DND-41 (cell line): ENCODE measurements at regions not wholly inside any gene's neighbourhood (a gene's known extent, or its start where the extent isn't known, plus 50 kb on each side); places are given as distances from the start of the nearest gene placed in this dataset.

ENCODE experiments used
- ATAC-seq: fragments of 200-7000 bp; cut with Tn5 transposase; 3 replicates; pipeline ENCODE4 v1.9.1; 2021; ENCODE audit warnings: low read depth; ENCODE audit not compliant: insufficient read depth
- DNase-seq: peaks from one replicate; pipeline ENCODE4 v3.0.0-alpha.2; 2020
- H2AFZ ChIP-seq: 2 replicates; pipeline ENCODE4 v1.6.0; 2012; ENCODE audit warnings: low read depth, low read length
- H3K27ac ChIP-seq: 2 replicates; pipeline ENCODE4 v1.5.1; 2012; ENCODE audit warnings: low read length, inconsistent platforms
- H3K27me3 ChIP-seq: fragments of 200-600 bp; sonication (generic); 2 replicates; pipeline ENCODE4 v1.6.0; 2012; ENCODE audit warnings: low read length, mild to moderate bottlenecking, inconsistent platforms; ENCODE audit not compliant: insufficient read depth, poor library complexity
- H3K36me3 ChIP-seq: 2 replicates; pipeline ENCODE4 v1.5.1; 2012; ENCODE audit warnings: low read length, inconsistent platforms; ENCODE audit not compliant: insufficient read depth
- H3K4me1 ChIP-seq: 2 replicates; pipeline ENCODE4 v1.5.1; 2012; ENCODE audit warnings: mild to moderate bottlenecking, low read length; ENCODE audit not compliant: insufficient read depth
- H3K4me2 ChIP-seq: 2 replicates; pipeline ENCODE4 v1.6.0; 2012; ENCODE audit warnings: mild to moderate bottlenecking, moderate library complexity, low read length, inconsistent platforms; ENCODE audit not compliant: insufficient read depth
- H3K4me3 ChIP-seq, 2 experiments: fragments of 200-600 bp in 1 of 2; shearing (Covaris generic) in 1 of 2; 2 replicates each; pipeline ENCODE4 v1.5.1; 2012 to 2016; ENCODE audit warnings: inconsistent platforms in 2 of 2, low read length in 2 of 2, mild to moderate bottlenecking in 2 of 2, low read depth in 1 of 2, moderate library complexity in 1 of 2
- H3K79me2 ChIP-seq: 2 replicates; pipeline ENCODE4 v1.6.0; 2012; ENCODE audit warnings: low read length, inconsistent platforms; ENCODE audit not compliant: insufficient read depth
- H3K9ac ChIP-seq: 2 replicates; pipeline ENCODE4 v1.6.0; 2012; ENCODE audit warnings: low read depth, mild to moderate bottlenecking, inconsistent platforms, low read length, moderate library complexity
- H3K9me3 ChIP-seq: 2 replicates; pipeline ENCODE4 v1.5.1; 2012; ENCODE audit warnings: low read length, moderate library complexity, mild to moderate bottlenecking, inconsistent platforms; ENCODE audit not compliant: insufficient read depth, severe bottlenecking
- H4K20me1 ChIP-seq: 2 replicates; pipeline ENCODE4 v1.6.0; 2012; ENCODE audit warnings: low read length; ENCODE audit not compliant: insufficient read depth
- CTCF ChIP-seq: IDR thresholded peaks from 2 replicates; pipeline ENCODE4 v1.5.1; 2012; ENCODE audit warnings: borderline replicate concordance, low read length, moderate library complexity, mild to moderate bottlenecking; ENCODE audit not compliant: poor library complexity, severe bottlenecking; ENCODE audit errors: extremely low read depth
- EZH2 ChIP-seq: IDR thresholded peaks from 3 replicates; pipeline ENCODE4 v1.6.1; 2012; ENCODE audit warnings: borderline replicate concordance, low read depth, mild to moderate bottlenecking, moderate library complexity, low read length, inconsistent platforms; ENCODE audit not compliant: severe bottlenecking

DNA sequence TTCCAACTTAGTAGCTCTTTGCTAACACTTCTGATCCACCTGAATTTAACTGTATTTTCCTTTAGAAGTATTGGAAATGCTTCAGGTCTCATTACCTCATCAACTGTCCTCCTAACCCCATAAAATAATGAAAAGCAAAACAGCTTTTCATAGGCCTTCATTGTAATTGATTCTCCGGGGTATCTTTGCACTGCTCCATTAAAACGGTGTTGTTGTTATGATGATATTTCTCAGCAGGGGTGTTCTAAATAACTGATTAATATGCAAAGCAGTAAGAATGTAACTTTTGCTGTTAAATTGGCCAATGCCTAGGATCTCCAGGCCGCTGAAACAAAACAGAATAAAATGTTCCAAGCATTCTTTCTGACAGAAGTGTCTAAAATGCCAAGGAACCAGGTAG, 1983.2 kb downstream of the EFNA5 start:
- no peak overlapping the region for H3K4me2 ChIP-seq
- no peak overlapping the region for H3K9ac ChIP-seq
- H2AFZ ChIP-seq: no peak overlapping the region
- H3K9me3 ChIP-seq: no peaks in the 10 kb centered on the region
- no peak overlapping the region for H3K4me3 ChIP-seq
- H3K27ac ChIP-seq: no peak overlapping the region
- TF ChIP-seq EZH2: no peak
- no peak for TF ChIP-seq CTCF
- H3K36me3 ChIP-seq: no peaks in the 10 kb centered on the region
- DNase-seq: no peak
- no peaks in the 10 kb centered on the region for H3K79me2 ChIP-seq
- H4K20me1 ChIP-seq: no peaks in the 10 kb centered on the region
- no peaks in the 10 kb centered on the region for H3K27me3 ChIP-seq
- no peak for ATAC-seq
- no peaks in the 10 kb centered on the region for H3K4me1 ChIP-seq

GRCh38 chr5:105685884-105686283, 1984.9 kb downstream of the EFNA5 start:
- no peak overlapping the region for H3K9ac ChIP-seq
- DNase-seq: no peak
- no peaks in the 10 kb centered on the region for H3K4me1 ChIP-seq
- H3K27ac ChIP-seq: no peak overlapping the region
- H3K9me3 ChIP-seq: no peaks in the 10 kb centered on the region
- TF ChIP-seq CTCF (no peak), EZH2 (no peak)
- H4K20me1 ChIP-seq: no peaks in the 10 kb centered on the region
- H3K27me3 ChIP-seq: no peaks in the 10 kb centered on the region
- no peak overlapping the region for H3K4me2 ChIP-seq
- no peak overlapping the region for H3K4me3 ChIP-seq
- no peaks in the 10 kb centered on the region for H3K36me3 ChIP-seq
- H2AFZ ChIP-seq: no peak overlapping the region
- no peaks in the 10 kb centered on the region for H3K79me2 ChIP-seq
- ATAC-seq: no peak

DNA sequence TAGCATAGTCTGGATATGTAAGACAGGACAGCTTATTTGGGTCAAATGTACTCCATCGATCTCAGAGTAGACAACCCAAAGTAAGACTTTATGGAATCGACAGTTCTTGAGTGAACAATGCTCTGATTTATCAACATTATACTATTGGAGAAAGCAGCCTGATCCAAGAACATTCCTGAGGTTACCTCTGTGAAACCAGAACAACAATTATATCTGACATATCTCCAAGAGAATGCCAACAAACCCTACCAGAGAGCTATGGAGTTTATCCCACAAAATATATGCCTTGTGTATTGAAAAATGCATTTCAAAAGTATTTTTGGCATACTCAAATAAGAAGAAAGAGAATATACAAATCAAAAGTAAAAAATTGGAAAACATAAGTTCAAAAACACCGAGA, 1985.9 kb downstream of the EFNA5 start:
- Histone ChIP-seq H3K36me3 (no peaks in the 10 kb centered on the region), H3K4me1 (no peaks in the 10 kb centered on the region), H3K4me2 (no peak overlapping the region), H3K27me3 (no peaks in the 10 kb centered on the region), H3K9ac (no peak overlapping the region), H4K20me1 (no peaks in the 10 kb centered on the region), H3K9me3 (no peaks in the 10 kb centered on the region), H3K79me2 (no peaks in the 10 kb centered on the region), H3K4me3 (no peak overlapping the region), H3K27ac (no peak overlapping the region), H2AFZ (no peak overlapping the region)
- ATAC-seq: no peak
- DNase-seq: no peak
- TF ChIP-seq EZH2: no peak
- TF ChIP-seq CTCF: no peak
